M059J (cell line): ENCODE measurements at regions not wholly inside any gene's neighbourhood (a gene's known extent, or its start where the extent isn't known, plus 50 kb on each side); places are given as distances from the start of the nearest gene placed in this dataset.

Experiments
- DNase-seq: peaks from one replicate; pipeline ENCODE4 v3.0.0-alpha.2; 2012; ENCODE audit warnings: low read depth

GRCh38 chr16:79864781-79865391, 264.3 kb upstream of the MAF start:
- DNase-seq = no peak

- no peak for DNase-seq
Measured at GRCh38 chr16:79864032-79864780, 263.7 kb upstream of the MAF start.

GRCh38 chr16:79863128-79864031, 262.8 kb upstream of the MAF start:
- DNase-seq = no peak

- DNase-seq = no peak
Measured at GRCh38 chr16:79862601-79863000, 262.1 kb upstream of the MAF start.

GRCh38 chr16:79856581-79856980, 256.0 kb upstream of the MAF start:
- DNase-seq = no peak

GRCh38 chr16:79850348-79850747, 249.8 kb upstream of the MAF start:
- no peak for DNase-seq

- DNase-seq = no peak
Measured at GRCh38 chr16:79849119-79849518, 248.6 kb upstream of the MAF start.

GRCh38 chr16:79848719-79849118, 248.2 kb upstream of the MAF start:
- no peak for DNase-seq

GRCh38 chr16:79847569-79847968, 247.0 kb upstream of the MAF start:
- DNase-seq = no peak

GRCh38 chr16:79847101-79847500, 246.6 kb upstream of the MAF start:
- DNase-seq = no peak

GRCh38 chr16:79845734-79846135, 245.2 kb upstream of the MAF start:
- DNase-seq = peak; percentile 15

GRCh38 chr16:79845033-79845733, 244.6 kb upstream of the MAF start:
- no peak for DNase-seq

GRCh38 chr16:79844603-79845002, 244.1 kb upstream of the MAF start:
- DNase-seq = no peak

- DNase-seq = no peak
Measured at GRCh38 chr16:79843631-79844043, 243.1 kb upstream of the MAF start.

GRCh38 chr16:79843145-79843544, 242.6 kb upstream of the MAF start:
- no peak for DNase-seq

GRCh38 chr16:79842197-79842596, 241.7 kb upstream of the MAF start:
- DNase-seq = no peak

- DNase-seq = no peak
Measured at GRCh38 chr16:79839466-79840341, 239.2 kb upstream of the MAF start.

- DNase-seq = no peak
Measured at GRCh38 chr16:79838496-79839259, 238.1 kb upstream of the MAF start.

GRCh38 chr16:79836144-79836543, 235.6 kb upstream of the MAF start:
- no peak for DNase-seq

GRCh38 chr16:79835194-79835593, 234.7 kb upstream of the MAF start:
- DNase-seq = no peak
